Vagina (tissue), 2 donors: ENCODE measurements at regions not wholly inside any gene's neighbourhood (a gene's known extent, or its start where the extent isn't known, plus 50 kb on each side); places are given as distances from the start of the nearest gene placed in this dataset.

ENCODE experiments used
- POLR2A ChIP-seq, 2 donors: fragments of 450-650 bp; IDR thresholded peaks; one replicate each; pipeline ENCODE4 v1.6.1; 2017; ENCODE audit warnings: antibody characterized with exemption in 2 of 2, mild to moderate bottlenecking in 2 of 2, moderate library complexity in 2 of 2
- POLR2AphosphoS5 ChIP-seq, 2 donors: sonication (generic); formaldehyde crosslinking; IDR thresholded peaks; one replicate each; pipeline ENCODE4 v1.9.0; 2017; ENCODE audit warnings: antibody characterized with exemption in 2 of 2, mild to moderate bottlenecking in 2 of 2, low read depth in 1 of 2; ENCODE audit not compliant: insufficient read depth in 1 of 2
- TF ChIP-seq, protein P1 (sequence below), 3 experiments: fragments of 450-650 bp in 2 of 3; fragments of 200-600 bp in 1 of 3; sonication (generic) in 1 of 3; IDR thresholded peaks; one replicate each; pipeline ENCODE4 v1.5.1; 2017 to 2019; ENCODE audit warnings: antibody characterized with exemption in 3 of 3, mild to moderate bottlenecking in 2 of 3, moderate library complexity in 2 of 3

- TF ChIP-seq, protein P1, sequence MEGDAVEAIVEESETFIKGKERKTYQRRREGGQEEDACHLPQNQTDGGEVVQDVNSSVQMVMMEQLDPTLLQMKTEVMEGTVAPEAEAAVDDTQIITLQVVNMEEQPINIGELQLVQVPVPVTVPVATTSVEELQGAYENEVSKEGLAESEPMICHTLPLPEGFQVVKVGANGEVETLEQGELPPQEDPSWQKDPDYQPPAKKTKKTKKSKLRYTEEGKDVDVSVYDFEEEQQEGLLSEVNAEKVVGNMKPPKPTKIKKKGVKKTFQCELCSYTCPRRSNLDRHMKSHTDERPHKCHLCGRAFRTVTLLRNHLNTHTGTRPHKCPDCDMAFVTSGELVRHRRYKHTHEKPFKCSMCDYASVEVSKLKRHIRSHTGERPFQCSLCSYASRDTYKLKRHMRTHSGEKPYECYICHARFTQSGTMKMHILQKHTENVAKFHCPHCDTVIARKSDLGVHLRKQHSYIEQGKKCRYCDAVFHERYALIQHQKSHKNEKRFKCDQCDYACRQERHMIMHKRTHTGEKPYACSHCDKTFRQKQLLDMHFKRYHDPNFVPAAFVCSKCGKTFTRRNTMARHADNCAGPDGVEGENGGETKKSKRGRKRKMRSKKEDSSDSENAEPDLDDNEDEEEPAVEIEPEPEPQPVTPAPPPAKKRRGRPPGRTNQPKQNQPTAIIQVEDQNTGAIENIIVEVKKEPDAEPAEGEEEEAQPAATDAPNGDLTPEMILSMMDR (IDR thresholded peaks at IDR 0.05) = no peak
- TF ChIP-seq POLR2A (IDR thresholded peaks at IDR 0.05) (no peak), POLR2AphosphoS5 (IDR thresholded peaks at IDR 0.05; ENCODE audit: insufficient read depth in 1 of 2, low read depth in 1 of 2) (no peak)
These were observed 71.7 kb downstream of the ZFP36L2 start for GRCh38 chr2:43154685-43155084.
